ENCODE measurements at regions not wholly inside any gene's neighbourhood (a gene's known extent, or its start where the extent isn't known, plus 50 kb on each side); places are given as distances from the start of the nearest gene placed in this dataset.
"Not testable (repeated sequence)": the region's sequence is repeated elsewhere in the genome, so short reads cannot be mapped to it uniquely, and the experiment has no call there.

DNA sequence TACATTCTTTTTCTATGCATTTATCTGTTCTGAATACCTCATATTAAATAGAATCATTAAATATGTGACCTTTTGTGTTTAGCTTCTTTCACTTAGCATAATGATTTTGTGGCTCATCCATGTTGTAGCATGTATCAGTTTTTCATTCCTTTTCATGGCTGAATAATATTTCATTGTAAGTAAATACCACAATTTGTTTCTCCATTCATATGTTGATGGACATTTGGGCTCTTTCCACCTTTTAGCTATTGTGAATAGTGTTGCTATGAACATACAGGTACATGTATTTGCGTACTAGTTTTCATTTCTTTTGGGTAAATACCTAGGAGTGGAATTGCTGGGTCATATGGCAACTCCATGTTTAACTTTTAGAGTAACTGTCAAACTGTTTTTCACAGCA lies 85.1 kb downstream of the GNL3L start:
- DNase-seq, result no peak

DNA sequence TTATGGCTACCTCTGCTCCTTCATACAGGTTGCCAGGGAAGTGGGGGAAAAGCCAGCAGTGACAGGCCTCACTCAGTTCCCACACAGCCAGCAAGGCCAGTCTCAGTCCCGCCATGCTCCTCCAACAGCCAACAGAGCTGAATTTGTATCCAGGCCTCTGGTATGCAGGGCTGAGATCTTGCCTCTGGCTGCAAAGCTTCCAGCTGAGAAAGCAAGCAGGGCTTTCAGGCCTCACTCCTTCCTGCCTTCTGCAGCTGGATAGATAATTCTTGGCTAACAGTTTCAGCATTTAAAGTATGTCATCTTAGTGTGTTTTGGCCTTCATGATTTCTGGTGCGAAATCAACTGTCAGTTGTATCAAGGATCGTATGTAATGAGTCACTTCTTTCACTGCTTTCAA lies 103.6 kb downstream of the GNL3L start:
- no peak for DNase-seq

DNA sequence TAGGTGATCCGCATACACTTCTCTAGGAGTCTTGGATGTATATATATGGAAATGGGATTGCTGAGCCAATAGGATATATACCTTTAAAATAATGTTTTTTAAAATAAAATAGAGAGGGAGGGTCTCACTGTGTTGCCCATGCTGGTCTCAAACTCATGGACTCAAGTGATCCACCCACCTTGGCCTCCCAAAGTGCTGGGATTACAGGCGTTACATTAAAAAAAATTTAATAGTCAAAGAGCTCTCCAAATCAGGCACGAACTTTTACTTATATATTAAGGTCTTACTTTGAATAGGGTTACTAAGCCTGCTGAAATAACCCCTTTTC lies 109.0 kb downstream of the GNL3L start:
- DNase-seq, result no peak

DNA sequence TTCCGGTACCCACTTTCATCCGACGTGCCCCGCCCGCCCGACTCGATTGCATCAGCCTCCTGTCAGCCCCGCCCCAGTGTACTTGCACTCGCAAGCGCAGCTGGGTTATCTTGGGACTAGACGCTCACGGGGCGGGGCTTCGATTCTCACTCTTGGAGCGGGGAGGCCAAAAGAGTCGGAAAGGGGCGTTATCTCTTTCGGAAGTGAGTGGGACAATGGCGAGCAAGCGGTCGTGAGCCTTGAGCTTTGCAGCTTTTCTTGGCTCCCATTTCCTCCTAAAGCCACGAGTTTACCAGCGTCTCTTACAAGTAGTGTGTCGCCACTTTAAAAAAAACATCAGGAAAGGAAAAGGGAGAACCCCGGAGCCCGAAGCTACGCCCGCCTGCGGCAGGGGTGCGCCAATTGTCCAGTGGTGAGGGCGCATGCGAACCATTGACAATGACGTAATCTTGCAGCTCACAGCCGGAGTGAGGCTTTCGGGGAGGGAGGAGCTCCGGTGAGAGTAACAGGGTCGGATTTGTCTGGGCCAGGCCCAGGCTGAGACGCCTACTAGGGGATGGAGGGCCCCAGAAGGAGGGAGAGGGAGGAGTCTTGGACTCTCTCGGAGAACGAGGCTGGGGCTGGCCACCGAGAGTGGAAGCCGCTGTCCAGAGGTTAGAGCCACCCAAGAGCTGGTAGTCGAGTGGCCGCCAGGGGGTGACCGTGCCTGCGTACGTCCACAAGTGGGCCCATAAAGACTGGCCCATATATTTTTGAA lies 109.5 kb downstream of the GNL3L start:
- peak; percentile 95 for DNase-seq

DNA sequence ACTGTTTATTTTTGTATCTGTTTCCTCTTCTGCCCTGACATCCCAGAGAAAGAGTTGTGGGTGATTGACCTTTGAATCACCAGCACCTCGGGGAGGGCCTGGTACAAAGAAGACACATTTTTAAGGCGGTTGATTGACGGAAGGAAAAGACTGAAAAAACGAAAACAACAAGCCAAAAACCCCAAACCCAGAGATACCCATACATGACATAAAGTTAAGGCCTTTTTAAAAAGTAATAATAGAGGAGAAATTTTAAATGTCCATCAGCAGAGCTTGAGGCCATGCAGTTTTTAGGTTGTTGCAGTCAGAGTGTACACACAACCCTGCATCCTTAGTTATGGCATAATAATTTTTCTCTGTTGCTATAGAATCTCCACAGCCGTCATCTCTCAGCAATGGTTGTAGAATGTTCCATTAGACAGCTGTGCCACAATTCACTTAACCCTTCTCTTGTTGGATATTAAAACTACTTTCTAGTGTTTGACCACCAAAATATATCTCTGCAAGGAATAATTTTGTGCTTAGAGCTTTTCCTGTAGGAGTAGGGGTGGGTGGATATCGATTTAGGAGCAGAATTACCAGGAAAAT lies 110.2 kb downstream of the GNL3L start:
- no peak for DNase-seq

DNA sequence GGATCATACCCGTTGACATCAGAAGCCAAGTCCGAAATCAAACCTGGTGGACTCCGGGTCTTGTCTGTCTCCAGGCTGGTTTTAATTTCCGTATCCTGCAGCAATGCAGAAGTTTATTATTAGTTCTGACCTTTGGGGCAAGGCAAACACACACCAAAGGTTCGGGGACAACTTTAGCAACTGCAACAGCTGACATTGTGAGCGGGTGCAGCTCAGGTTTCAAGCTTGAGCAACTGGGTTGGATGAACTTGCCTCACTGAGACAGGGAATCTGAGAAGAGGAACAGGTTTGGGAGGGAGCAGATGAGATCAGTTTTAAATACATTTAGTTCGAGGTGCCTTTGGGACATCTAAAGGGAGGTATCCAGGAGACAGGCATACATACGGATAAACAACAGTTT lies 110.7 kb downstream of the GNL3L start:
- no peak for DNase-seq

DNA sequence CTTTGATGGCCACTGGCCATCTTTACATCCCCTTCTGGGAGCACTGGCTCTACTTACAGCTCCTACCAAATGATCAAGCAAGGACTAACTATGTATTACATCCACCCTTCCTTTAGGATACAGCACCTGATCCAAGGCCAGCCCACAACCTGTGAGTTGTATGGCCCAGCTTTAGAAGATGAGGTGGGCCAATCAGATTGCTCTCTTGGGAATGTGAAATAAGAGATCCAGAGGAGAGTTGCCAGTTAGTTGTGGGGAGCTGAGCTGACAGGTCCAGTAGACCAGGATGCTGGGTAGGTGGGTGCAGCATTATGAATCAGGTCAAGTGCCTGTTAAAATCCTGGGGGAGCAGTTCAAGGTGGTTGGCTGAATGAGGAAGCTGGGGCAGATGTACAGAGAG lies 111.5 kb downstream of the GNL3L start:
- no peak for DNase-seq

DNA sequence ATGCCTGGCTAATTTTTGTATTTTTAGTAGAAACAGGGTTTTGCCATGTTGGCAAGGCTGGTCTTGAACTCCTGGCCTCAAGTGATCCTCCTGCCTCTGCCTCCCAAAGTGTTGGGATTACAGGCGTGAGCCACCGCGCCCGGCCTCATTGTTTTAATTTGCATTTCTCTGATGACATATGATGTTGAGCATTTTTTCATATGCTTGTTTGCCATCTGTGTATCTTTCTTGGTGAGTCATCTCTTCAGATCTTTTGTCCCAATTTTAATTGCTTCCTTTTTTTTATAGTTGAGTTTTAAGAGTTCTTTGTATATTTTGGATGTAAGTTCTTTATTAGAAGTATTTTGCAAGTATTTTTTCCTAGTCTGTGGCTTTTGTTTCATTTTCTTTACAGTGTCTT lies 117.6 kb downstream of the GNL3L start:
- DNase-seq, result not testable (repeated sequence)

DNA sequence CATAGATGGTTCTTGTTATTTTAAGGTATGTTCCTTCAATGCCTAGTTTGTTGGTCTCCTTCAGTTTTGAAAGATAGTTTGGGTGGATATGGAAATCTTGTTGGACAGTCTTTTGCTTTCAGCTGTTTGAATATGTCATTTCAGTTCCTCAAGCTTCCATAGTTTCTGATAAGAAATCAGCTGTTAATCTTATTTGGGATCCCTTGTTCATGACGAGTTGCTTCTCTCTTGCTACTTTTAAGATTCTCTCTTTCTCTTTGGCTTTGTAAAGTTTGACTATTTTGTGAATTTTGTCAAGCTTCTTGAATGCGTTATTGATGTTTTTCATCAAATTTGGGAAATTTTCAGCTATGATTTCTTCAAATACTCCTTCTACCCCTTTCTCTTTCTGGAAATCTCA lies 129.5 kb downstream of the GNL3L start:
- no peak for DNase-seq

DNA sequence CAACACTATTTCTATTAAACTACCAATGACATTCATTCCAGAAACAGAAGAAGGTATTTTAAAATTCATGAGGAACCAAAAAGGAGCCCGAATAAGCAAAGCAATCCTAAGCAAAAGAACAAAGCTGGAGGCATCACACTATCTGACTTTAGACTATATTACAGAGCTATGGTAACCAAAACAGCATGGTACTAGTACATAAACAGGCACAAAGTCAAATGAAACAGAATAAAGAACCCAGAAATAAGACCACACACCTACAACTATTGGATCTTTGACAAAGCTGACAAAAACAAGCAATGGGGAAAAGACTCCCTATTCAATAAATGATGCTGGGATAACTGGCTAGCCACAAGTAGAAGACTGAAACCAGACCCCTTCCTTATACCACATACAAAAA lies 122.3 kb downstream of the ITIH6 start:
- no peak for DNase-seq

DNA sequence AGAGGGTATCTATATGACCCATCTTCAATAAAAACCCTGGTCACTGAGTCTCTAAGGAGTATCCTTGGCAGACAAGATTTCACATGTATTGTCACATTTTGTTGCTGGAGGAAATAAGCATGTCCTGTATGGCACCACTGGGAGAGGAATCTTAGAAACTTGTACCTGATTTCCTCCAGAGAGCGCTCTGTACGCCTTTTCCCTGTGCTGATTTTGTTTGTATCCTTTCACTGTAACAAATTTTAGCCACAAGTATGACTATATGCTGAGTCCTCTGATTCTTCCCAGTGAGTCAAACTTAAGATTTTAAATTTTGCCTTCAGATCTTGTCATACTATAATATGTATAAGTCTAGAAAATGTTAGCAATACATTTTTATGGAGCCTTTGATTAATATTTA lies 102.8 kb downstream of the ITIH6 start:
- no peak for DNase-seq

DNA sequence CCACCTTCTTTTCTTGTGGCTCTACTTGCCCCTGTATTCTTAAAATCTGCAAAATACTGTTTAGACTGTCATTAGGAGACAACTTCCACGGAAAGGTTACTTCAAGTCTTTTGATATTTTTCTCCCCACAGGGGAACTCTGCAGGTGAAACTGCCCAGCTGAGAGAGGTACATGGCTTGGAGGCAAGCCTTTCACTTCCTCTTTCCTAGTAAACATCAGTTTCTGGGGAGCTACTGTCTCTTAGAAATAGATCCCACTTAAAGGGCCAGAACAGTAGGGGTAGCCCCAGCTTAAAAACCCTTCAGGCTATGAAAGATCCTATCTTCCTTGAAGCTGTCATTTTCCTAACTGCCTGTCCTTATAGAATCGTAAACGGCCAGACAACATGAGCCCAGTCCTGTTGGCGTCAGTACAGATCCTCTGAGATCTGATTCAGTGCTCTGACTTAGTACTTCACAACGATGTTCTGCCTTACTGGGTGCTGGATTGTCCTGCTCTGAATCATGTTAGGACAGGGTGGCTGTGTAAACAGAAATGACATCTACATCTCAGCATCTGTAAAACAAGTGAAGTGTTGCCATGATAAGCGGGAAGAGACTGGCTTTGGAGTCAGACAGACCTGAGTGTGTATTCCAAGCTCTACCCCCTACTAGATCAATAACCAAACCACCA lies 102.1 kb downstream of the ITIH6 start:
- DNase-seq, result no peak

All from NCI-H1092 treated with DMSO at 0.1 percent for 48 hours (cell line).